ENCODE measurements at regions not wholly inside any gene's neighbourhood (a gene's known extent, or its start where the extent isn't known, plus 50 kb on each side); places are given as distances from the start of the nearest gene placed in this dataset.

GRCh38 chr3:106398891-106399600 is 530.2 kb upstream of the CBLB start:
- TF ChIP-seq POLR2AphosphoS5 (IDR thresholded peaks at IDR 0.05; ENCODE audit: low read depth) (no peak), SPI1 (IDR thresholded peaks at IDR 0.05; ENCODE audit: borderline replicate concordance, low read depth) (no peak), REST (IDR thresholded peaks at IDR 0.05; ENCODE audit: insufficient replicate concordance, low read depth) (no peak), CTCF (IDR thresholded peaks at IDR 0.05; ENCODE audit: insufficient read depth, low read length) (no peak), GABPA (IDR thresholded peaks at IDR 0.05; ENCODE audit: low read depth) (no peak)
- Histone ChIP-seq H3K4me3 (replicated peaks; ENCODE audit: insufficient read depth, low read length) (no peak overlapping the region), H3K27ac (replicated peaks) (no peak overlapping the region), H3K27me3 (ENCODE audit: insufficient read depth, poor library complexity, severe bottlenecking) (no peaks in the 10 kb centered on the region)
- DNase-seq (ENCODE audit: low read depth in 1 of 2, low spot score in 1 of 2), result no peak

- DNase-seq (ENCODE audit: low read depth in 1 of 2, low spot score in 1 of 2), result no peak
- Histone ChIP-seq H3K4me3 (replicated peaks; ENCODE audit: insufficient read depth, low read length) (no peak overlapping the region), H3K27ac (replicated peaks) (no peak overlapping the region), H3K27me3 (ENCODE audit: insufficient read depth, poor library complexity, severe bottlenecking) (no peaks in the 10 kb centered on the region)
- TF ChIP-seq POLR2AphosphoS5 (IDR thresholded peaks at IDR 0.05; ENCODE audit: low read depth) (no peak), CTCF (IDR thresholded peaks at IDR 0.05; ENCODE audit: insufficient read depth, low read length) (no peak), REST (IDR thresholded peaks at IDR 0.05; ENCODE audit: insufficient replicate concordance, low read depth) (no peak), SPI1 (IDR thresholded peaks at IDR 0.05; ENCODE audit: borderline replicate concordance, low read depth) (no peak), GABPA (IDR thresholded peaks at IDR 0.05; ENCODE audit: low read depth) (no peak)
These were observed 530.9 kb upstream of the CBLB start for GRCh38 chr3:106399761-106400160.

GRCh38 chr3:106401666-106402490 is 533.1 kb upstream of the CBLB start:
- Histone ChIP-seq H3K27me3 (ENCODE audit: insufficient read depth, poor library complexity, severe bottlenecking) (no peaks in the 10 kb centered on the region), H3K4me3 (replicated peaks; ENCODE audit: insufficient read depth, low read length) (no peak overlapping the region), H3K27ac (replicated peaks) (no peak overlapping the region)
- TF ChIP-seq CTCF (IDR thresholded peaks at IDR 0.05; ENCODE audit: insufficient read depth, low read length) (no peak), GABPA (IDR thresholded peaks at IDR 0.05; ENCODE audit: low read depth) (no peak), SPI1 (IDR thresholded peaks at IDR 0.05; ENCODE audit: borderline replicate concordance, low read depth) (no peak), REST (IDR thresholded peaks at IDR 0.05; ENCODE audit: insufficient replicate concordance, low read depth) (no peak), POLR2AphosphoS5 (IDR thresholded peaks at IDR 0.05; ENCODE audit: low read depth) (no peak)
- no peak for DNase-seq (ENCODE audit: low read depth in 1 of 2, low spot score in 1 of 2)

Data from HL-60 (cell line).